Tibial nerve (tissue), 4 donors: ENCODE measurements at regions not wholly inside any gene's neighbourhood (a gene's known extent, or its start where the extent isn't known, plus 50 kb on each side); places are given as distances from the start of the nearest gene placed in this dataset.

ENCODE experiments used
- DNase-seq, 2 donors: peaks; one replicate each; pipeline ENCODE4 v3.0.0-alpha.2; 2019; ENCODE audit warnings: low spot score in 2 of 2
- H3K27ac ChIP-seq, 4 donors: fragments of 200-600 bp; sonication (generic) in 3 of 4; one replicate each; pipeline ENCODE4 v1.5.1; 2017 to 2019; ENCODE audit warnings: mild to moderate bottlenecking in 1 of 4
- H3K27me3 ChIP-seq, 2 donors: fragments of 200-600 bp; sonication (generic) in 1 of 2; one replicate each; pipeline versions ENCODE4 v1.5.1 to v1.6.0; 2017 to 2019
- H3K36me3 ChIP-seq, 3 donors: fragments of 200-600 bp; sonication (generic); one replicate each; pipeline ENCODE4 v1.5.1; 2018 to 2019
- H3K4me1 ChIP-seq, 4 donors: fragments of 200-600 bp; sonication (generic) in 3 of 4; one replicate each; pipeline ENCODE4 v1.5.1; 2017 to 2019
- H3K4me3 ChIP-seq, 4 donors: fragments of 200-600 bp; sonication (generic) in 3 of 4; one replicate each; pipeline ENCODE4 v1.5.1; 2017 to 2019; ENCODE audit warnings: mild to moderate bottlenecking in 1 of 4, moderate library complexity in 1 of 4
- H3K9me3 ChIP-seq, 4 donors: fragments of 200-600 bp; sonication (generic) in 3 of 4; one replicate each; pipeline ENCODE4 v1.5.1; 2017 to 2019
- CTCF ChIP-seq, 5 experiments: fragments of 200-600 bp in 3 of 5; fragments of 450-650 bp in 2 of 5; sonication (generic) in 3 of 5; IDR thresholded peaks; one replicate each; pipeline ENCODE4 v1.5.1; 2016 to 2019; ENCODE audit warnings: antibody characterized with exemption in 5 of 5, mild to moderate bottlenecking in 3 of 5, moderate library complexity in 2 of 5
- EP300 ChIP-seq, 2 donors: sonication (generic); formaldehyde crosslinking; IDR thresholded peaks; one replicate each; pipeline ENCODE4 v1.6.1; 2017; ENCODE audit warnings: antibody characterized with exemption in 2 of 2, mild to moderate bottlenecking in 1 of 2
- POLR2A ChIP-seq, 2 donors: fragments of 450-650 bp; IDR thresholded peaks; one replicate each; pipeline ENCODE4 v1.6.1; 2017; ENCODE audit warnings: antibody characterized with exemption in 2 of 2, mild to moderate bottlenecking in 2 of 2, moderate library complexity in 2 of 2
- WGBS, 2 donors: methylation state at CpG; one replicate each; pipeline ENCODE4 v1.1.5; 2018; 5-methylcytosine and 5-hydroxymethylcytosine counted together

GRCh38 chr4:162727766-162728165, 438.9 kb downstream of the NAF1 start:
- Histone ChIP-seq H3K36me3 (no peaks in the 10 kb centered on the region), H3K4me3 (no peak overlapping the region), H3K4me1 (no peaks in the 10 kb centered on the region), H3K9me3 (peaks cover 0 to 9% (median 0%) of the 10 kb centered on the region in 4 donors), H3K27me3 (no peaks in the 10 kb centered on the region), H3K27ac (no peak overlapping the region)
- no peak for DNase-seq
- TF ChIP-seq POLR2A (IDR thresholded peaks at IDR 0.05) = no peak
- no peak for TF ChIP-seq CTCF (IDR thresholded peaks at IDR 0.05)
- TF ChIP-seq EP300 (IDR thresholded peaks at IDR 0.05) = no peak

DNA sequence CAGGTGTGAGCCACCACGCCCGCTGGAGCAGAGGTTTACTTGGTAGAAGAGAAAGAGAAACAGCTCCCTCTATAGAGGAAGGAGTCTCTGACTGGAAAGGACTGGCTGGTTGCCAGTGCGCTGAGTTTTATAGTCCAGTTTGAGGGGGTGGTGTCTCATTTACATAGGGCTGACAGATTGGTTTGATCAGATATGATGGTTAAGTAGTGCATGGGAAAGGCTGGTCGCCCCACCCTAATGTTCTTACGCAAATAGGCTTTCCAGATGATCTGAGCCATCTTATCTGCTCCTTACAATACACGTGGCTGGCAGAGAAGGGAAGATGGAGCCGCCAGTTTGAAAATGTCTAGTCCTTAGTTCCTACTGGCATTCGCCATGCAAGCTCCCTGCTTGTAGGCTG, 439.5 kb downstream of the NAF1 start:
- TF ChIP-seq POLR2A (IDR thresholded peaks at IDR 0.05) = no peak
- TF ChIP-seq EP300 (IDR thresholded peaks at IDR 0.05) = no peak
- TF ChIP-seq CTCF (IDR thresholded peaks at IDR 0.05) = no peak
- Histone ChIP-seq H3K27me3 (no peaks in the 10 kb centered on the region), H3K9me3 (peaks cover 0 to 9% (median 0%) of the 10 kb centered on the region in 4 donors), H3K27ac (no peak overlapping the region), H3K36me3 (no peaks in the 10 kb centered on the region), H3K4me1 (no peaks in the 10 kb centered on the region), H3K4me3 (no peak overlapping the region)
- WGBS, 2 donors = 88 to 90% methylated on average over 8 of the region's 8 CpGs
- DNase-seq = no peak

GRCh38 chr4:162715401-162715800, 451.3 kb downstream of the NAF1 start:
- TF ChIP-seq EP300 (IDR thresholded peaks at IDR 0.05) (no peak), CTCF (IDR thresholded peaks at IDR 0.05) (no peak), POLR2A (IDR thresholded peaks at IDR 0.05) (no peak)
- no peak overlapping the region for H3K4me3 ChIP-seq
- no peaks in the 10 kb centered on the region for H3K4me1 ChIP-seq
- H3K27me3 ChIP-seq = no peaks in the 10 kb centered on the region
- 89 to 91% methylated on average over 3 of the region's 3 CpGs for WGBS, 2 donors
- no peaks in the 10 kb centered on the region for H3K36me3 ChIP-seq
- DNase-seq = no peak
- no peak overlapping the region for H3K27ac ChIP-seq
- no peaks in the 10 kb centered on the region for H3K9me3 ChIP-seq

DNA sequence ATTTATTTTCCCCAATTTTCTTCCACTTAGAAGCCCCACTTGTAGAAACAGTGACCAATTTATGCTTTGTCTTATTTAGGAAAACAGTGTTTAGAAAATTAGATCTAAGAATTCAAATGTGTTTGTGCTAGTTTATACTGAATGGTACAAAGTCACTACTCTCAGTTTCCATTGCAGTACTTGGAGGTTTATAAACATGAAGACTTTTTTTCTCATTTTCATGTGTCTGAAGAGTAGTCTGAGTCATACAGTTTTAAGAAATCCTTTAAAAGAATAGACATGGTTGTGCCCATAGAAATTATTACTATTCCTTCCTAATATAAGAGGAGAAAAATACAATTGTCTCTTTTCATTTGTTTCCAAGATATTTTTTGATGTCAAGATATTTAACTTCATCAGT, 458.7 kb downstream of the NAF1 start:
- no peak for DNase-seq
- Histone ChIP-seq H3K27me3 (no peaks in the 10 kb centered on the region), H3K4me3 (no peak overlapping the region), H3K27ac (no peak overlapping the region), H3K36me3 (no peaks in the 10 kb centered on the region), H3K9me3 (no peaks in the 10 kb centered on the region), H3K4me1 (no peaks in the 10 kb centered on the region)
- TF ChIP-seq CTCF (IDR thresholded peaks at IDR 0.05) (no peak), POLR2A (IDR thresholded peaks at IDR 0.05) (no peak), EP300 (IDR thresholded peaks at IDR 0.05) (no peak)

- Histone ChIP-seq H3K27me3 (no peaks in the 10 kb centered on the region), H3K27ac (no peak overlapping the region), H3K4me3 (no peak overlapping the region), H3K36me3 (no peaks in the 10 kb centered on the region), H3K9me3 (no peaks in the 10 kb centered on the region), H3K4me1 (no peaks in the 10 kb centered on the region)
- 47 to 55% methylated on average over 1 of the region's 1 CpG for WGBS, 2 donors
- no peak for TF ChIP-seq CTCF (IDR thresholded peaks at IDR 0.05)
- TF ChIP-seq EP300 (IDR thresholded peaks at IDR 0.05) = no peak
- TF ChIP-seq POLR2A (IDR thresholded peaks at IDR 0.05) = no peak
- DNase-seq = no peak
Measured at GRCh38 chr4:162706632-162707031, 460.1 kb downstream of the NAF1 start.
